Tibial nerve (tissue), 4 donors: ENCODE measurements at regions not wholly inside any gene's neighbourhood (a gene's known extent, or its start where the extent isn't known, plus 50 kb on each side); places are given as distances from the start of the nearest gene placed in this dataset.

ENCODE experiments used
- DNase-seq, 2 donors: peaks; one replicate each; pipeline ENCODE4 v3.0.0-alpha.2; 2019; ENCODE audit warnings: low spot score in 2 of 2
- H3K27ac ChIP-seq, 4 donors: fragments of 200-600 bp; sonication (generic) in 3 of 4; one replicate each; pipeline ENCODE4 v1.5.1; 2017 to 2019; ENCODE audit warnings: mild to moderate bottlenecking in 1 of 4
- H3K27me3 ChIP-seq, 2 donors: fragments of 200-600 bp; sonication (generic) in 1 of 2; one replicate each; pipeline versions ENCODE4 v1.5.1 to v1.6.0; 2017 to 2019
- H3K36me3 ChIP-seq, 3 donors: fragments of 200-600 bp; sonication (generic); one replicate each; pipeline ENCODE4 v1.5.1; 2018 to 2019
- H3K4me1 ChIP-seq, 4 donors: fragments of 200-600 bp; sonication (generic) in 3 of 4; one replicate each; pipeline ENCODE4 v1.5.1; 2017 to 2019
- H3K4me3 ChIP-seq, 4 donors: fragments of 200-600 bp; sonication (generic) in 3 of 4; one replicate each; pipeline ENCODE4 v1.5.1; 2017 to 2019; ENCODE audit warnings: mild to moderate bottlenecking in 1 of 4, moderate library complexity in 1 of 4
- H3K9me3 ChIP-seq, 4 donors: fragments of 200-600 bp; sonication (generic) in 3 of 4; one replicate each; pipeline ENCODE4 v1.5.1; 2017 to 2019
- CTCF ChIP-seq, 5 experiments: fragments of 200-600 bp in 3 of 5; fragments of 450-650 bp in 2 of 5; sonication (generic) in 3 of 5; IDR thresholded peaks; one replicate each; pipeline ENCODE4 v1.5.1; 2016 to 2019; ENCODE audit warnings: antibody characterized with exemption in 5 of 5, mild to moderate bottlenecking in 3 of 5, moderate library complexity in 2 of 5
- EP300 ChIP-seq, 2 donors: sonication (generic); formaldehyde crosslinking; IDR thresholded peaks; one replicate each; pipeline ENCODE4 v1.6.1; 2017; ENCODE audit warnings: antibody characterized with exemption in 2 of 2, mild to moderate bottlenecking in 1 of 2
- POLR2A ChIP-seq, 2 donors: fragments of 450-650 bp; IDR thresholded peaks; one replicate each; pipeline ENCODE4 v1.6.1; 2017; ENCODE audit warnings: antibody characterized with exemption in 2 of 2, mild to moderate bottlenecking in 2 of 2, moderate library complexity in 2 of 2
- WGBS, 2 donors: methylation state at CpG; one replicate each; pipeline ENCODE4 v1.1.5; 2018; 5-methylcytosine and 5-hydroxymethylcytosine counted together

GRCh38 chr17:70797166-70797565, 627.8 kb downstream of the KCNJ2 start:
- WGBS, 2 donors, result 48 to 57% methylated on average over 5 of the region's 5 CpGs
- Histone ChIP-seq H3K9me3 (no peaks in the 10 kb centered on the region), H3K36me3 (no peaks in the 10 kb centered on the region), H3K27ac (no peak overlapping the region), H3K27me3 (no peaks in the 10 kb centered on the region), H3K4me3 (no peak overlapping the region), H3K4me1 (no peaks in the 10 kb centered on the region)
- DNase-seq, result no peak
- TF ChIP-seq EP300 (IDR thresholded peaks at IDR 0.05) (no peak), CTCF (IDR thresholded peaks at IDR 0.05) (no peak), POLR2A (IDR thresholded peaks at IDR 0.05) (no peak)

- no peak for TF ChIP-seq CTCF (IDR thresholded peaks at IDR 0.05)
- no peak for TF ChIP-seq EP300 (IDR thresholded peaks at IDR 0.05)
- no peak for TF ChIP-seq POLR2A (IDR thresholded peaks at IDR 0.05)
- H3K4me1 ChIP-seq, result no peaks in the 10 kb centered on the region
- peaks cover 0 to 3% (median 0%) of the 10 kb centered on the region in 4 donors for H3K9me3 ChIP-seq
- no peaks in the 10 kb centered on the region for H3K27me3 ChIP-seq
- no peak overlapping the region for H3K27ac ChIP-seq
- no peak overlapping the region for H3K4me3 ChIP-seq
- no peak for DNase-seq
- H3K36me3 ChIP-seq, result no peaks in the 10 kb centered on the region
Measured at GRCh38 chr17:70804161-70804560, 634.8 kb downstream of the KCNJ2 start.

GRCh38 chr17:70808596-70808995, 639.3 kb downstream of the KCNJ2 start:
- no peak overlapping the region for H3K4me3 ChIP-seq

GRCh38 chr17:70810609-70811008, 641.3 kb downstream of the KCNJ2 start:
- Histone ChIP-seq H3K4me1 (no peaks in the 10 kb centered on the region), H3K4me3 (no peak overlapping the region), H3K36me3 (no peaks in the 10 kb centered on the region), H3K27ac (no peak overlapping the region), H3K27me3 (no peaks in the 10 kb centered on the region), H3K9me3 (no peaks in the 10 kb centered on the region)
- DNase-seq, result no peak
- TF ChIP-seq EP300 (IDR thresholded peaks at IDR 0.05) (no peak), CTCF (IDR thresholded peaks at IDR 0.05) (no peak), POLR2A (IDR thresholded peaks at IDR 0.05) (no peak)
- WGBS, 2 donors, result 26 to 31% methylated on average over 1 of the region's 1 CpG

More at GRCh38 chr17:70808596-70808995, 639.3 kb downstream of the KCNJ2 start:
- Histone ChIP-seq H3K9me3 (no peaks in the 10 kb centered on the region), H3K27ac (no peak overlapping the region), H3K27me3 (no peaks in the 10 kb centered on the region), H3K36me3 (no peaks in the 10 kb centered on the region), H3K4me1 (no peaks in the 10 kb centered on the region)
- TF ChIP-seq CTCF (IDR thresholded peaks at IDR 0.05), result no peak
- TF ChIP-seq EP300 (IDR thresholded peaks at IDR 0.05), result no peak
- TF ChIP-seq POLR2A (IDR thresholded peaks at IDR 0.05), result no peak
- 66 to 84% methylated on average over 2 of the region's 2 CpGs for WGBS, 2 donors
- no peak for DNase-seq

- no peak overlapping the region for H3K27ac ChIP-seq
- H3K27me3 ChIP-seq, result no peaks in the 10 kb centered on the region
- no peaks in the 10 kb centered on the region for H3K36me3 ChIP-seq
- 73 to 80% methylated on average over 12 of the region's 12 CpGs for WGBS, 2 donors
- H3K9me3 ChIP-seq, result no peaks in the 10 kb centered on the region
- no peak overlapping the region for H3K4me3 ChIP-seq
- no peaks in the 10 kb centered on the region for H3K4me1 ChIP-seq
- peak in 1 of 2 donors; percentile 19 for TF ChIP-seq EP300 (IDR thresholded peaks at IDR 0.05)
- TF ChIP-seq CTCF (IDR thresholded peaks at IDR 0.05), result no peak
- peak in 1 of 2 donors; percentile 57 for DNase-seq
Measured at GRCh38 chr17:70813355-70813930, 644.1 kb downstream of the KCNJ2 start.
